ENCODE measurements at regions not wholly inside any gene's neighbourhood (a gene's known extent, or its start where the extent isn't known, plus 50 kb on each side); places are given as distances from the start of the nearest gene placed in this dataset.

GRCh38 chr7:131173145-131173890, 154.4 kb upstream of the MKLN1 start:
- DNase-seq (ENCODE audit: low read depth, low spot score), result no peak

GRCh38 chr7:131174391-131174790, 153.3 kb upstream of the MKLN1 start:
- DNase-seq (ENCODE audit: low read depth, low spot score), result no peak

GRCh38 chr7:131174855-131175254, 152.8 kb upstream of the MKLN1 start:
- no peak for DNase-seq (ENCODE audit: low read depth, low spot score)

- DNase-seq (ENCODE audit: low read depth, low spot score), result no peak
Measured at GRCh38 chr7:131182446-131183058, 145.1 kb upstream of the MKLN1 start.

GRCh38 chr7:131183072-131183471, 144.6 kb upstream of the MKLN1 start:
- no peak for DNase-seq (ENCODE audit: low read depth, low spot score)

GRCh38 chr7:131183611-131184119, 144.0 kb upstream of the MKLN1 start:
- no peak for DNase-seq (ENCODE audit: low read depth, low spot score)

- DNase-seq (ENCODE audit: low read depth, low spot score), result no peak
Measured at GRCh38 chr7:131186816-131187215, 140.9 kb upstream of the MKLN1 start.

GRCh38 chr7:131188367-131189339, 139.0 kb upstream of the MKLN1 start:
- no peak for DNase-seq (ENCODE audit: low read depth, low spot score)

- DNase-seq (ENCODE audit: low read depth, low spot score), result no peak
Measured at GRCh38 chr7:131189488-131189887, 138.2 kb upstream of the MKLN1 start.

- no peak for DNase-seq (ENCODE audit: low read depth, low spot score)
Measured at GRCh38 chr7:131190146-131190545, 137.5 kb upstream of the MKLN1 start.

- no peak for DNase-seq (ENCODE audit: low read depth, low spot score)
Measured at GRCh38 chr7:131190581-131190980, 137.1 kb upstream of the MKLN1 start.

- no peak for DNase-seq (ENCODE audit: low read depth, low spot score)
Measured at GRCh38 chr7:131194070-131194865, 133.4 kb upstream of the MKLN1 start.

- no peak for DNase-seq (ENCODE audit: low read depth, low spot score)
Measured at GRCh38 chr7:131196803-131197202, 130.9 kb upstream of the MKLN1 start.

GRCh38 chr7:131197920-131198615, 129.6 kb upstream of the MKLN1 start:
- DNase-seq (ENCODE audit: low read depth, low spot score), result no peak

GRCh38 chr7:131202451-131202850, 125.2 kb upstream of the MKLN1 start:
- no peak for DNase-seq (ENCODE audit: low read depth, low spot score)

- no peak for DNase-seq (ENCODE audit: low read depth, low spot score)
Measured at GRCh38 chr7:131203291-131203976, 124.2 kb upstream of the MKLN1 start.

GRCh38 chr7:131208777-131209176, 118.9 kb upstream of the MKLN1 start:
- no peak for DNase-seq (ENCODE audit: low read depth, low spot score)

GRCh38 chr7:131210618-131211017, 117.1 kb upstream of the MKLN1 start:
- DNase-seq (ENCODE audit: low read depth, low spot score), result no peak

- no peak for DNase-seq (ENCODE audit: low read depth, low spot score)
Measured at GRCh38 chr7:131211500-131211899, 116.2 kb upstream of the MKLN1 start.

GRCh38 chr7:131212114-131212513, 115.6 kb upstream of the MKLN1 start:
- DNase-seq (ENCODE audit: low read depth, low spot score), result no peak

Measured in activated naive CD8-positive, alpha-beta T cell treated with anti-CD3 and anti-CD28 coated beads, Interleukin-2, amount 50 U/mL, for 16 hours (primary cell).